ENCODE measurements at regions not wholly inside any gene's neighbourhood (a gene's known extent, or its start where the extent isn't known, plus 50 kb on each side); places are given as distances from the start of the nearest gene placed in this dataset.

- TF ChIP-seq POLR2A (IDR thresholded peaks at IDR 0.05; ENCODE audit: low read depth, low read length), result no peak
- TF ChIP-seq TAF1 (IDR thresholded peaks at IDR 0.05; ENCODE audit: borderline replicate concordance, low read depth, low read length), result no peak
- TF ChIP-seq POLR2AphosphoS5 (IDR thresholded peaks at IDR 0.05; ENCODE audit: low read depth, low read length), result no peak
Measured at GRCh38 chr7:118304100-118304499, 79.6 kb downstream of the ANKRD7 start.

All from GM12892 (cell line).